H1 (cell line): ENCODE measurements at regions not wholly inside any gene's neighbourhood (a gene's known extent, or its start where the extent isn't known, plus 50 kb on each side); places are given as distances from the start of the nearest gene placed in this dataset.

Experiments
- CTCF ChIA-PET: fragments of 300-600 bp; sonication (Branson Sonifier 250); formaldehyde crosslinking; loops from one replicate; lab custom pipeline; 2021; ENCODE audit not compliant: partially characterized antibody; lab: Charles Lee
- POLR2A ChIA-PET: fragments of 300-600 bp; sonication (Branson Sonifier 250); formaldehyde crosslinking; loops from one replicate; lab custom pipeline; 2021; ENCODE audit warnings: inconsistent platforms; ENCODE audit not compliant: partially characterized antibody; lab: Charles Lee
- DNase-seq, 2 experiments: peaks; one replicate each; pipeline versions ENCODE4 v3.0.0 to v3.0.0-alpha.2; 2010 to 2022; ENCODE audit warnings: low spot score in 2 of 2, low read depth in 1 of 2, mixed read lengths in 1 of 2
- FAIRE-seq: peaks from 2 replicates; lab custom pipeline; 2011; peaks lifted over from hg19 to GRCh38; lab: Jason Lieb, UNC
- H2AFZ ChIP-seq: 2 replicates; pipeline ENCODE4 v1.8.1; 2012; ENCODE audit warnings: low read length, inconsistent platforms
- H2AK5ac ChIP-seq: 2 replicates; pipeline ENCODE4 v1.6.1; 2013; ENCODE audit warnings: low read depth, low read length
- H2BK120ac ChIP-seq: replicated peaks from 2 replicates; pipeline ENCODE3; 2013; ENCODE audit warnings: low read depth, low read length, inconsistent platforms
- H2BK12ac ChIP-seq: 2 replicates; pipeline ENCODE4 v1.6.1; 2013; ENCODE audit warnings: low read depth, low read length
- H2BK15ac ChIP-seq: 2 replicates; pipeline ENCODE4 v1.6.1; 2013; ENCODE audit warnings: low read length
- H2BK20ac ChIP-seq: 2 replicates; pipeline ENCODE4 v1.6.1; 2013; ENCODE audit warnings: low read length
- H2BK5ac ChIP-seq: 2 replicates; pipeline ENCODE4 v1.6.1; 2013; ENCODE audit warnings: low read depth, low read length
- H3K14ac ChIP-seq: 2 replicates; pipeline ENCODE4 v1.6.1; 2013; ENCODE audit warnings: inconsistent platforms; ENCODE audit not compliant: insufficient read length
- H3K18ac ChIP-seq: 2 replicates; pipeline ENCODE4 v1.6.1; 2013; ENCODE audit warnings: low read length; ENCODE audit errors: extremely low read depth
- H3K23ac ChIP-seq: 2 replicates; pipeline ENCODE4 v1.6.1; 2013; ENCODE audit warnings: inconsistent platforms; ENCODE audit not compliant: insufficient read length
- H3K23me2 ChIP-seq: 2 replicates; pipeline ENCODE4 v1.6.1; 2013; ENCODE audit warnings: low read depth, low read length
- H3K27ac ChIP-seq: 2 replicates; pipeline ENCODE4 v1.6.1; 2011; ENCODE audit warnings: low read depth, low read length, inconsistent platforms
- H3K27me3 ChIP-seq, 4 experiments: replicated peaks in 1 of 4; 1 replicate in 1 of 4; 2 replicates in 3 of 4; pipeline versions ENCODE4 v1.6.1 to v1.8.1; 2011 to 2013; ENCODE audit warnings: low read length in 3 of 4, mild to moderate bottlenecking in 3 of 4, inconsistent platforms in 2 of 4, mixed read lengths in 2 of 4, moderate library complexity in 1 of 4; ENCODE audit not compliant: control insufficient read depth in 3 of 4, insufficient read depth in 3 of 4; ENCODE audit errors: extremely low read depth in 1 of 4
- H3K36me3 ChIP-seq, 4 experiments: 2 replicates each; pipeline versions ENCODE4 v1.6.1 to v1.8.1; 2011 to 2013; ENCODE audit warnings: mild to moderate bottlenecking in 4 of 4, low read length in 3 of 4, moderate library complexity in 2 of 4, control low read depth in 1 of 4, inconsistent platforms in 1 of 4; ENCODE audit not compliant: insufficient read depth in 4 of 4, control insufficient read depth in 2 of 4
- H3K4ac ChIP-seq: replicated peaks from 2 replicates; pipeline ENCODE3; 2013; ENCODE audit warnings: low read length, low read depth, mixed read lengths, inconsistent platforms; ENCODE audit not compliant: insufficient read length
- H3K4me1 ChIP-seq, 4 experiments: replicated peaks in 1 of 4; 1 replicate in 1 of 4; 2 replicates in 3 of 4; pipeline versions ENCODE4 v1.6.1 to v1.8.1; 2011 to 2013; ENCODE audit warnings: low read length in 3 of 4, inconsistent platforms in 2 of 4, mixed read lengths in 1 of 4; ENCODE audit not compliant: insufficient read depth in 4 of 4, control insufficient read depth in 3 of 4
- H3K4me2 ChIP-seq, 2 experiments: 2 replicates each; pipeline versions ENCODE4 v1.6.1 to v1.8.1; 2011 to 2013; ENCODE audit warnings: low read depth in 2 of 2, low read length in 2 of 2, control low read depth in 1 of 2, inconsistent platforms in 1 of 2, mild to moderate bottlenecking in 1 of 2; ENCODE audit not compliant: insufficient read depth in 1 of 2
- H3K4me3 ChIP-seq, 4 experiments: fragments of 200-600, 300-600 bp in 1 of 4; sonication (generic), shearing (Covaris generic), sonication (Bioruptor Twin) in 1 of 4; 2 replicates each; pipeline versions ENCODE4 v1.5.1 to v1.8.1; 2011 to 2016; ENCODE audit warnings: low read length in 4 of 4, low read depth in 3 of 4, control low read depth in 2 of 4, inconsistent platforms in 2 of 4, mild to moderate bottlenecking in 2 of 4, mixed read lengths in 1 of 4, moderate library complexity in 1 of 4; ENCODE audit not compliant: insufficient read depth in 2 of 4; ENCODE audit errors: extremely low read depth in 1 of 4
- H3K56ac ChIP-seq: replicated peaks from 2 replicates; pipeline ENCODE3; 2013; ENCODE audit warnings: low read depth, mild to moderate bottlenecking, mixed read lengths, low read length, inconsistent platforms; ENCODE audit not compliant: insufficient read length
- H3K79me1 ChIP-seq: 2 replicates; pipeline ENCODE4 v1.6.1; 2013; ENCODE audit warnings: low read depth, low read length, control low read depth
- H3K79me2 ChIP-seq, 2 experiments: 2 replicates each; pipeline versions ENCODE4 v1.6.1 to v1.8.1; 2012 to 2013; ENCODE audit warnings: low read length in 2 of 2, mild to moderate bottlenecking in 2 of 2, inconsistent platforms in 1 of 2; ENCODE audit not compliant: insufficient read depth in 2 of 2, control insufficient read depth in 1 of 2
- H3K9ac ChIP-seq, 4 experiments: replicated peaks in 1 of 4; 1 replicate in 1 of 4; 2 replicates in 3 of 4; pipeline versions ENCODE4 v1.6.1 to v1.8.1; 2011 to 2013; ENCODE audit warnings: low read depth in 3 of 4, low read length in 3 of 4, control low read depth in 2 of 4, mild to moderate bottlenecking in 2 of 4, moderate library complexity in 2 of 4, inconsistent platforms in 1 of 4; ENCODE audit errors: extremely low read depth in 1 of 4
- H3K9me3 ChIP-seq, 2 experiments: 2 replicates each; pipeline versions ENCODE4 v1.6.1 to v1.8.1; 2012 to 2013; ENCODE audit warnings: mild to moderate bottlenecking in 2 of 2, moderate library complexity in 2 of 2, control low read depth in 1 of 2, inconsistent platforms in 1 of 2, low read depth in 1 of 2, low read length in 1 of 2, mixed read lengths in 1 of 2; ENCODE audit not compliant: insufficient read depth in 2 of 2
- H4K20me1 ChIP-seq, 2 experiments: replicated peaks in 1 of 2; 2 replicates each; pipeline versions ENCODE3 to v1.8.1; 2011 to 2013; ENCODE audit warnings: inconsistent platforms in 2 of 2, low read length in 2 of 2, mild to moderate bottlenecking in 1 of 2; ENCODE audit not compliant: insufficient read depth in 2 of 2, control insufficient read depth in 1 of 2
- H4K5ac ChIP-seq: 2 replicates; pipeline ENCODE4 v1.6.1; 2013; ENCODE audit warnings: low read length, low read depth, mixed read lengths, inconsistent platforms; ENCODE audit not compliant: insufficient read length
- H4K8ac ChIP-seq: 2 replicates; pipeline ENCODE4 v1.8.0; 2013; ENCODE audit warnings: mild to moderate bottlenecking, moderate library complexity, low read length, inconsistent platforms; ENCODE audit not compliant: insufficient read depth; ENCODE audit errors: extremely low read depth
- H4K91ac ChIP-seq: replicated peaks from 2 replicates; pipeline ENCODE3; 2013; ENCODE audit warnings: low read length, mixed read lengths, inconsistent platforms; ENCODE audit not compliant: insufficient read length
- EP300 ChIP-seq, 2 experiments: IDR thresholded peaks; 1 replicate in 1 of 2; 2 replicates in 1 of 2; pipeline ENCODE4 v1.6.1; 2011 to 2012; ENCODE audit warnings: low read depth in 2 of 2, low read length in 2 of 2, mild to moderate bottlenecking in 2 of 2, borderline replicate concordance in 1 of 2, inconsistent platforms in 1 of 2, moderate library complexity in 1 of 2
- RAD21 ChIP-seq, 2 experiments: IDR thresholded peaks in 1 of 2; conservative IDR thresholded peaks in 1 of 2; 2 replicates each; pipeline ENCODE4 v1.6.1; 2011; ENCODE audit warnings: low read depth in 2 of 2, low read length in 2 of 2, improper control_type of control experiment in 1 of 2, inconsistent platforms in 1 of 2, mild to moderate bottlenecking in 1 of 2, moderate library complexity in 1 of 2
- WGBS, 2 experiments: shearing (Covaris generic) in 1 of 2; methylation state at CpG; one replicate each; pipeline versions ENCODE4 v1.1.6 to v1.1.7; 2013 to 2015; ENCODE audit warnings: low lambda C conversion rate in 2 of 2, mixed read lengths in 2 of 2, inconsistent platforms in 1 of 2, low coverage in 1 of 2, missing lambda C conversion rate in 1 of 2; ENCODE audit not compliant: insufficient replicate concordance in 2 of 2, insufficient coverage in 1 of 2, insufficient read length in 1 of 2; ENCODE audit errors: extremely low coverage in 1 of 2, missing lambda C conversion rate in 1 of 2; 5-methylcytosine and 5-hydroxymethylcytosine counted together

DNA sequence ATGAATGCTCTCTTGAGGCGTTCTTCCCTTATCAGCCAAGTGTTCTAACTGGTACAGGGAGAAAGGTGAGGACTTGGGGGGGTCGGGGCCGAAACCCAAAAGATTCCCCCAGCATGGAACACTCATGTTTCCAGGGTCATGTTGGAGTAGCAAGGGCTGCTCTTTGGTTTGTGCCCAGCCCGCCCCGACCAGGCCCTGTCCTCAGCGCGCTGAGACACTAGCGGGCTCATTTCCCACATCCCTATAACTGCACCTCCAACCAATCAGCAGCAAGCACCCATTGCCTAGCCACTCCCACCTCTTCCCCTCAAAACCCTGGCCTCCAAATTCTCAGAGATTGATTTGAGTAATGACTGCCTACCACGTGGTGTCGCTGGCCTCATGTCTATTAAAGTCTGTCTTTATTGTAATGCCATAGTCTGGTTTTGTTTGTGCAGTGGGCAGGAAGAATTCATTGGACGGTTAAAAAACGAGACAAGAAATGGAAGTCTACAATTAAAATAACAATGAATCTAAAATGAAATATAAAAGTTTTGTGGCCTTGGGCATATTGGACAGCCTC lies 1928.4 kb downstream of the STIM2 start:
- H2BK120ac ChIP-seq, result no peak overlapping the region

More for the DNA sequence above, 1928.4 kb downstream of the STIM2 start:
- H3K4me3 ChIP-seq, result no peak overlapping the region
- H3K9me3 ChIP-seq, result no peaks in the 10 kb centered on the region
- ChIA-PET POLR2A (no interaction called here), CTCF (no interaction called here)
- H4K20me1 ChIP-seq, result no peaks in the 10 kb centered on the region
- TF ChIP-seq EP300 (IDR thresholded peaks at IDR 0.05; ENCODE audit: borderline replicate concordance in 1 of 2, low read depth in 2 of 2, low read length in 2 of 2) (no peak), RAD21 (IDR thresholded peaks at IDR 0.05 in 1 of 2, conservative IDR thresholded peaks at IDR 0.05 in 1 of 2; ENCODE audit: low read depth in 2 of 2, low read length in 2 of 2) (0 out of 4 replicates have a peak, but pooled peaks of 1 of the 2 experiments have one; percentile 15)
- no peak overlapping the region for H3K14ac ChIP-seq
- H3K4me1 ChIP-seq, result no peaks in the 10 kb centered on the region
- H3K9ac ChIP-seq, result no peak overlapping the region
- H2BK12ac ChIP-seq, result no peak overlapping the region
- no peaks in the 10 kb centered on the region for H3K79me2 ChIP-seq
- H3K4ac ChIP-seq, result no peak overlapping the region
- no peaks in the 10 kb centered on the region; a peak in 1 of 8 replicates for H3K36me3 ChIP-seq
- H2BK5ac ChIP-seq, result no peak overlapping the region
- no peak overlapping the region for H3K23ac ChIP-seq
- no peak overlapping the region for H2AFZ ChIP-seq
- H4K5ac ChIP-seq, result no peak overlapping the region
- no peaks in the 10 kb centered on the region for H3K27me3 ChIP-seq
- DNase-seq (no peak), FAIRE-seq (no peak)
- 97% methylated on average over 12 of the region's 12 CpGs; no CpG with 5 or more reads in 1 of the 2 experiments for WGBS, 2 experiments
- H2BK20ac ChIP-seq, result no peak overlapping the region
- no peak overlapping the region for H4K91ac ChIP-seq
- H3K23me2 ChIP-seq, result no peaks in the 10 kb centered on the region
- H4K8ac ChIP-seq, result no peak overlapping the region
- H3K56ac ChIP-seq, result no peak overlapping the region
- no peak overlapping the region for H2BK15ac ChIP-seq
- no peak overlapping the region for H2AK5ac ChIP-seq
- no peak overlapping the region for H3K18ac ChIP-seq
- H3K27ac ChIP-seq, result no peak overlapping the region
- H3K4me2 ChIP-seq, result no peak overlapping the region
- no peaks in the 10 kb centered on the region for H3K79me1 ChIP-seq
